HEK293 (cell line): ENCODE measurements at regions not wholly inside any gene's neighbourhood (a gene's known extent, or its start where the extent isn't known, plus 50 kb on each side); places are given as distances from the start of the nearest gene placed in this dataset.
A peak's percentile ranks its signal among the peaks of the same experiment; 100 is the strongest.
"Not testable (repeated sequence)": the region's sequence is repeated elsewhere in the genome, so short reads cannot be mapped to it uniquely, and the experiment has no call there.

ENCODE experiments used
- CTCF ChIA-PET: fragments of 350-600 bp; formaldehyde crosslinking; extraction: SDS; loops from one replicate; lab custom pipeline; 2021; ENCODE audit warnings: antibody characterized with exemption; lab: Yijun Ruan, JAX
- POLR2A ChIA-PET: fragments of 300-600 bp; formaldehyde crosslinking; extraction: SDS; loops from one replicate; lab custom pipeline; 2020; ENCODE audit warnings: antibody characterized with exemption, inconsistent platforms; lab: Yijun Ruan, JAX
- H3K27ac ChIP-seq: fragments of 200-500 bp; sonication (Bioruptor generic); 2 replicates; pipeline ENCODE4 v1.5.1; 2014; ENCODE audit warnings: low read depth, low read length, control low read depth, inconsistent platforms; ENCODE audit errors: extremely low read depth
- H3K36me3 ChIP-seq, 2 experiments: fragments of 200-500 bp in 1 of 2; sonication (Bioruptor generic) in 1 of 2; 1 replicate in 1 of 2; 2 replicates in 1 of 2; pipeline ENCODE4 v1.5.1; 2014 to 2017; ENCODE audit warnings: inconsistent platforms in 2 of 2, low read length in 2 of 2; ENCODE audit not compliant: control insufficient read depth in 2 of 2, insufficient read depth in 1 of 2
- H3K4me1 ChIP-seq: fragments of 200-500 bp; sonication (Bioruptor generic); 2 replicates; pipeline ENCODE4 v1.5.1; 2014; ENCODE audit warnings: mild to moderate bottlenecking, low read length, inconsistent platforms; ENCODE audit not compliant: control insufficient read depth, insufficient read depth
- H3K4me3 ChIP-seq: 2 replicates; pipeline ENCODE4 v1.5.1; 2011; ENCODE audit warnings: low read depth, mild to moderate bottlenecking, control low read depth, low read length, moderate library complexity
- H3K9me3 ChIP-seq: fragments of 200-500 bp; sonication (Bioruptor generic); 2 replicates; pipeline ENCODE4 v1.5.1; 2014; ENCODE audit warnings: low read depth, low read length, inconsistent platforms; ENCODE audit not compliant: control insufficient read depth, insufficient read depth
- GFI1B ChIP-seq: fragments of 450-650 bp; formaldehyde crosslinking; IDR thresholded peaks from 2 replicates; pipeline ENCODE4 v1.5.1; 2016; ENCODE audit warnings: missing biosample characterization, missing genetic modification characterization
- GLIS1 ChIP-seq: fragments of 450-650 bp; formaldehyde crosslinking; IDR thresholded peaks from 2 replicates; pipeline ENCODE4 v1.5.1; 2016; ENCODE audit warnings: missing biosample characterization, missing genetic modification characterization
- HOXC10 ChIP-seq: sonication (generic); formaldehyde crosslinking; IDR thresholded peaks from 2 replicates; pipeline ENCODE4 v1.8.1; 2023; ENCODE audit warnings: mild to moderate bottlenecking, missing genetic modification reagents
- KLF1 ChIP-seq: fragments of 450-650 bp; formaldehyde crosslinking; IDR thresholded peaks from 2 replicates; pipeline ENCODE4 v1.5.1; 2016; ENCODE audit warnings: missing biosample characterization, missing genetic modification characterization
- PBX3 ChIP-seq: sonication (generic); formaldehyde crosslinking; IDR thresholded peaks from 2 replicates; pipeline ENCODE4 v1.8.1; 2022; ENCODE audit warnings: mild to moderate bottlenecking, moderate library complexity, missing genetic modification reagents
- PRDM1 ChIP-seq: fragments of 450-650 bp; formaldehyde crosslinking; IDR thresholded peaks from 2 replicates; pipeline ENCODE4; 2016; ENCODE audit warnings: missing biosample characterization, missing genetic modification characterization
- SCRT2 ChIP-seq: fragments of 450-650 bp; formaldehyde crosslinking; IDR thresholded peaks from 2 replicates; pipeline ENCODE4 v1.5.1; 2016; ENCODE audit warnings: missing biosample characterization, missing genetic modification characterization
- TCF7L2 ChIP-seq: IDR thresholded peaks from 2 replicates; pipeline ENCODE4 v1.6.1; 2011; ENCODE audit warnings: low read depth, mild to moderate bottlenecking, inconsistent platforms, low read length, moderate library complexity, borderline replicate concordance
- ZIC2 ChIP-seq: fragments of 450-650 bp; formaldehyde crosslinking; IDR thresholded peaks from 2 replicates; pipeline ENCODE4 v1.5.1; 2016; ENCODE audit warnings: missing biosample characterization, missing genetic modification characterization
- ZNF114 ChIP-seq: fragments of 450-650 bp; formaldehyde crosslinking; IDR thresholded peaks from 2 replicates; pipeline ENCODE4 v1.5.0; 2017; ENCODE audit warnings: missing biosample characterization, missing genetic modification characterization
- ZNF202 ChIP-seq: fragments of 450-650 bp; formaldehyde crosslinking; IDR thresholded peaks from 2 replicates; pipeline ENCODE4 v1.5.1; 2016; ENCODE audit warnings: missing biosample characterization, missing genetic modification characterization, borderline replicate concordance
- ZNF37A ChIP-seq: fragments of 450-650 bp; IDR thresholded peaks from 2 replicates; pipeline ENCODE4 v1.5.1; 2018; ENCODE audit warnings: missing biosample characterization, missing genetic modification characterization
- ZNF426 ChIP-seq: fragments of 450-650 bp; formaldehyde crosslinking; IDR thresholded peaks from 2 replicates; pipeline ENCODE4 v1.5.1; 2017; ENCODE audit warnings: missing biosample characterization, missing genetic modification characterization, mild to moderate bottlenecking, inconsistent platforms, moderate library complexity
- ZNF513 ChIP-seq: fragments of 450-650 bp; IDR thresholded peaks from 2 replicates; pipeline ENCODE4 v1.5.1; 2018; ENCODE audit warnings: missing biosample characterization, missing genetic modification characterization
- ZNF549 ChIP-seq: fragments of 450-650 bp; IDR thresholded peaks from 2 replicates; pipeline ENCODE4 v1.5.1; 2018; ENCODE audit warnings: missing biosample characterization, missing genetic modification characterization, mild to moderate bottlenecking, inconsistent platforms, moderate library complexity
- ZNF596 ChIP-seq: fragments of 450-650 bp; IDR thresholded peaks from 2 replicates; pipeline ENCODE4 v1.5.0; 2018; ENCODE audit warnings: missing biosample characterization, mild to moderate bottlenecking, missing genetic modification characterization, moderate library complexity
- ZNF623 ChIP-seq: fragments of 450-650 bp; formaldehyde crosslinking; IDR thresholded peaks from 2 replicates; pipeline ENCODE4 v1.5.1; 2016; ENCODE audit warnings: missing biosample characterization, missing genetic modification characterization
- ZNF624 ChIP-seq: fragments of 450-650 bp; formaldehyde crosslinking; IDR thresholded peaks from 2 replicates; pipeline ENCODE4 v1.5.1; 2017; ENCODE audit warnings: missing biosample characterization, missing genetic modification characterization
- ZNF629 ChIP-seq: fragments of 450-650 bp; formaldehyde crosslinking; IDR thresholded peaks from 2 replicates; pipeline ENCODE4 v1.5.1; 2017; ENCODE audit warnings: missing biosample characterization, missing genetic modification characterization
- ZNF747 ChIP-seq: fragments of 450-650 bp; formaldehyde crosslinking; IDR thresholded peaks from 2 replicates; pipeline ENCODE4 v1.5.1; 2016; ENCODE audit warnings: missing biosample characterization, missing genetic modification characterization
- ZSCAN5A ChIP-seq: fragments of 450-650 bp; formaldehyde crosslinking; IDR thresholded peaks from 2 replicates; pipeline ENCODE4 v1.5.1; 2016; ENCODE audit warnings: missing biosample characterization, missing genetic modification characterization

- Histone ChIP-seq H3K9me3 (no peaks in the 10 kb centered on the region), H3K4me3 (no peak overlapping the region), H3K36me3 (no peaks in the 10 kb centered on the region), H3K27ac (no peak overlapping the region), H3K4me1 (no peaks in the 10 kb centered on the region)
- ChIA-PET POLR2A (no interaction called here), CTCF (no interaction called here)
- TF ChIP-seq SCRT2 (tag by site-specific recombination), result no peak
- TF ChIP-seq ZNF624 (tag by site-specific recombination), result no peak
- TF ChIP-seq KLF1, result no peak
- TF ChIP-seq ZNF623 (tag by site-specific recombination), result no peak
- TF ChIP-seq ZSCAN5A (tag by site-specific recombination), result no peak
- TF ChIP-seq ZNF202 (tag by site-specific recombination), result no peak
- no peak for TF ChIP-seq GLIS1 (tag by site-specific recombination)
- TF ChIP-seq ZNF426 (tag by site-specific recombination), result no peak
- no peak for TF ChIP-seq ZNF549 (tag by site-specific recombination)
Measured at GRCh38 chr2:118577202-118577601, 270.2 kb downstream of the EN1 start.

- Histone ChIP-seq H3K36me3 (no peaks in the 10 kb centered on the region), H3K4me3 (no peak overlapping the region), H3K27ac (no peak overlapping the region), H3K9me3 (no peaks in the 10 kb centered on the region), H3K4me1 (no peaks in the 10 kb centered on the region)
- CTCF ChIA-PET, result no interaction called here
- TF ChIP-seq PBX3 (CRISPR knock-in tag) (no peak), ZIC2 (tag by site-specific recombination) (no peak), HOXC10 (no peak), ZNF747 (tag by site-specific recombination) (no peak), ZNF596 (tag by site-specific recombination) (no peak), PRDM1 (no peak), ZNF37A (tag by site-specific recombination) (no peak), GFI1B (tag by site-specific recombination) (no peak), ZNF114 (tag by site-specific recombination) (no peak), ZNF629 (tag by site-specific recombination) (no peak), TCF7L2 (no peak)
- POLR2A ChIA-PET, result no interaction called here
Measured at GRCh38 chr2:118576109-118576855, 271.2 kb downstream of the EN1 start.

- H3K36me3 ChIP-seq, H3K4me1 ChIP-seq, H3K9me3 ChIP-seq, CTCF ChIA-PET, H3K4me3 ChIP-seq, H3K27ac ChIP-seq, POLR2A ChIA-PET: not testable (repeated sequence)
- TF ChIP-seq ZNF513 (tag by site-specific recombination), result peak; percentile 50; the same call in 1 of the 2 replicates
- TF ChIP-seq, all 188 proteins: peak for 1; not testable (repeated sequence) for 187
Measured at GRCh38 chr2:118572380-118572779, 275.1 kb downstream of the EN1 start.
